GM11168 (cell line): ENCODE measurements at regions not wholly inside any gene's neighbourhood (a gene's known extent, or its start where the extent isn't known, plus 50 kb on each side); places are given as distances from the start of the nearest gene placed in this dataset.
"Not testable (repeated sequence)": the region's sequence is repeated elsewhere in the genome, so short reads cannot be mapped to it uniquely, and the experiment has no call there.

Source experiments
- in situ Hi-C: fragments of 300-500 bp; cut with MboI; formaldehyde crosslinking; loops from one replicate; pipeline ENCODE4 v1.12.0; 2022; ENCODE audit warnings: low sequenced_read_pairs; ENCODE audit not compliant: unreplicated experiment

DNA sequence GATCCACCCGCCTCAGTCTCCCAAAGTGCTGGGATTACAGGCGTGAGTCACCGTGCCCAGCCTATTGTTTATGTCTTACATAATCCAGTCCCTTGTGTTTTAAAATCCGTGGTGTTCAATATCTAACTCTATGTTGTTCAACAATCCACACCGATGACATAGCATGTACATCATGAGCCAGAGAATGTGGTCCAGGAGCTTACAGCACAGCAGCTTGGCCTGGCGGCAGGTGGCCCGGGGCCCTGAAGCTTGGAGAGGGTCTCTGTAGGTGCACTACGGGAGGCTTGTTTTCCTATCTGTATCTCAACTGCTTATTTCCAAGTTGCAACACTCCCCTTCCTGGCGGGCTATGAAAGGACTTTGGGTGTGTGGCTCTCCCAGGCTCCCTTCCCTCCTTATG lies 138.4 kb downstream of the ADSS2 start:
- in situ Hi-C loops = no loop called here

- in situ Hi-C loops = no loop called here
Measured at GRCh38 chr1:244314921-244315559, 136.7 kb downstream of the ADSS2 start.

DNA sequence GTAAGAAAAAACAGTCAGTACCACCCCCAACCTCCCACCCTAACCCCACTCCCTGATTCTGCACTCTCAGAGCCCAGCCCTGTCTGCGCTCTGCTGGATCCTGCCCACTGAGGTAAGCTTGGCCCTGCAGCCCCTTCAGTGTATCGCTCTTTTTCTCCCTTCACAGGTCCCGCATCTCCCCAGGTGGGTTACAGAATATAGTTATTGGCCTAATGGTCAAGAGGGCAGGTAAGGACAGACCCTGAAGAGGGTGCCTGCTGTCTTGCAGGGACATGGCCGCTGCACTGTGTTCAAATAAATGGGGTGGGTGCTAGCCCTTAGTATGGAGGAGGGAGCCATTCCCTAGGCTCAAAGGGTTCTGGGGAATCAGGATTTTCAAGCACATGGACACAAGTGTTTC lies 135.7 kb downstream of the ADSS2 start:
- in situ Hi-C loops = no loop called here

- in situ Hi-C loops = no loop called here
Measured at GRCh38 chr1:244316407-244316806, 135.3 kb downstream of the ADSS2 start.

DNA sequence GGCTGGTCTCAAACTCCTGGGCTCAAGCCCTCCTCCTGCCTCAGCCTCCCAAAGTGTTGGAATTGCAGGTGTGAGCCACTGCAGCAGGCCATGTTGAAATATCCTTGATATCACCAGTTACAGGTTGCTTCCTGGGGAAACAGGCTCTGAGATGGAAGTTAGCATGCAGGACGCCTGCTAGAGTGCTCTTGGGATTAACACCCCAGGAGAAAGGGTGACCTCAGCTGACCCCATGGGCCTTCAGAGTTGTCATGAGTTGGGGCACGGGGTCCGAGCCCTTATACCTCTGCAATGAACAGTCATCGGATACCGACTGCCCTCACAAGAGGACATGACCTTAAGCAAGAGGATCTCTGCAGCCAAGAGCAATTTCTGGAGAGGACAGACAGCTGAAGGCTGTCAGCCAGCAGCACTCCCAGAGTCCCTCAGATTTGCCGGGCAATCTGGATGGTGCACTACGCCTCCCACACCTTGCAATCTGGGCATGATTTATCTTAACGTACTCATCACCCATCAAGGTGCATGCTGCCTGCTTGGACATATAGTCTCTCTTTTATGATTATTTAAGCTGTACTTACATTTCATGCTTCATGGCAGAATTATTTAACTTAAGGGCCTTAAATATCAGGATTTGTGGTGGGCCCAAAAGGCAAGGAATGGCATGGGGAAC lies 134.6 kb downstream of the ADSS2 start:
- in situ Hi-C loops = no loop called here

GRCh38 chr1:244318078-244318477 lies 133.6 kb downstream of the ADSS2 start:
- in situ Hi-C loops = no loop called here

DNA sequence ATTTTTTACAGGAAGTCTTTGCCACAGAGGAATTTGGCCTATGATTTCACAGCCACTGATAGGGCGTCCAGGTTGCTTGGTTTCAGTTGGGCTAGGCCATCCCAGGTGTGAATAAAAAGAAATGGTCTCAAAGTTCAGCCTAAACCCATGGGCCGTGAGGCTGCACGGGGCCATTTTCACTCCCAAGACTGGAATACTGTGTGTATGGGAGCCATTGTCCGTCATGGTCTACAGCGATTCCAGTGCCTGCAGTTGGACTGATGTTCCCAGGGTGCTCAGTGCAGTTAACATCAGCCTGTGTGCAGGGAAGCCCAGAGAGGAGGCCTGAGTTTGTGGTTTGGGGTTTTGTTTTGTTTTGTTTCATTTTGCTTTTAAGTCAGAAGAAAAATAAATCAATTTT lies 133.2 kb downstream of the ADSS2 start:
- in situ Hi-C loops = no loop called here

DNA sequence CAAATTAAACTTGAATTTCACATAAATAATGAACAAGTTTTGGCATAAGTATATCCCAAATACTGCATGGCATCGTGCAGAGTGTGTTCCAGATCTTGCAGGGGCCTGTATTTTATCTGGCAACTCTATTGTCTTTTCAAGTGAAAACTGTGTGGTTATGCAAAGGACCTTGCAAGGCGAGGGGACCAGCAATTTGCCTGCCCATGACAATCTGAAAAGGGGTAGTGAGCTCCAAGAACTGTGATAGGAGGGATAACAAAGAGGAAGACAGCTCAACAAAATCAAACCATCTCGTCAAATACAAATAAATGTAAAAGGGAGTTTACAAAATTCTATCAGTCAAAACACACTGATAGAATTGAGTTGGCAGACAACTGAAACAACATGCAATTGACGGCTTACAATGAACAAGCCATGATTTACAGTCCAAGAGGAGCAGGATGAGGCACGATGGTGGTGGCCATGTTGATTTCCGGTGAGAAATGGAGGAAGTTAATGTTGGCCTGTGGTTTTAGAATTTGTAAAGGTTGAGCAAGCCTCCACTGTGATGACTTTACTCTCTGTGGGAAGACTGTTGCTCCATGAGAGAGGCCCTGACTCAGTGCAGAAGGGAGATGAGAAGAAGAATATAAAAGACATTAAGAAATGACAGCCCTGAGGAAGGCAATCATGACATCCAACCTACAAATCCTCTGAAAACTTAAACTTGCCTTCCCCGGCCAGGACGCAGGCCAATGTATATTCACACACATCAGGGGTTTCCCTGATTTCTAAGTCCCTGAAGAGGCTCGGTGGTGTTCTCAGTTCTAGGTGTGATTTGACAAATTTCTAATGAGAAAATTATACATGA lies 132.2 kb downstream of the ADSS2 start:
- in situ Hi-C loops = no loop called here

GRCh38 chr1:244322181-244322580 lies 129.5 kb downstream of the ADSS2 start:
- in situ Hi-C loops = no loop called here

- in situ Hi-C loops = no loop called here
Measured at GRCh38 chr1:244322791-244323521, 128.8 kb downstream of the ADSS2 start.

DNA sequence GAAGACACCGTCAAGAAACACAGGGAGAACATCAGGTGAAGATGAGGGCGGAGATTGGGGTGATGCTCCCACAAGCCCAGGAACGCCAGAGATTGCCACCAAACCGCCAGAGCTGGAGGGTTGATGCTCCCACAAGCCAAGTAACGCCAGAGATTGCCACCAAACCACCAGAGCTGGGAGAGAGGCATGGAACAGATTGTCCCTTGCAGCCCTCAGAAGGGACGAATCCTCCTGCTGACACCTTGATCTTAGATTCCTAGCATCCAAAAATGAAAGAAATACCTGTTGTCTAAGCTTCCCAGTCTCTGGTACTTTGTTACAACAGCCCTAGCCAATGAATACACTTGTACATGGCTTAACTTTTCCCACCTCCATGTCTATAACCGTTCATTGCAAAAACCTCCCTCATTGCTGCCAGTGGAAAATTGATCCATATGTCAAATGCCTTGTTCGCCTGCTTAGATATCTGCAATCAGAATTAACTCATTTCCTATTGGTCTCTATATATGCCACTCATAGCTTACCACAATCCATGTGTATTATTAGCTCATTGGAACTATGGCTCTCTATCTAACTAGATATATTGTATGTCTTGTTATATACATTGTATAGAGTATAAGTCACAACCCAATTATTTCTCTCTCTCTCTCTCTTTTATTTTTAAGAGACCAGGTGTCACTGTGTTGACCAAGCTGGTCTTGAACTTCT lies 127.4 kb downstream of the ADSS2 start:
- in situ Hi-C loops = no loop called here

- in situ Hi-C loops = no loop called here
Measured at GRCh38 chr1:244325056-244325758, 126.5 kb downstream of the ADSS2 start.

DNA sequence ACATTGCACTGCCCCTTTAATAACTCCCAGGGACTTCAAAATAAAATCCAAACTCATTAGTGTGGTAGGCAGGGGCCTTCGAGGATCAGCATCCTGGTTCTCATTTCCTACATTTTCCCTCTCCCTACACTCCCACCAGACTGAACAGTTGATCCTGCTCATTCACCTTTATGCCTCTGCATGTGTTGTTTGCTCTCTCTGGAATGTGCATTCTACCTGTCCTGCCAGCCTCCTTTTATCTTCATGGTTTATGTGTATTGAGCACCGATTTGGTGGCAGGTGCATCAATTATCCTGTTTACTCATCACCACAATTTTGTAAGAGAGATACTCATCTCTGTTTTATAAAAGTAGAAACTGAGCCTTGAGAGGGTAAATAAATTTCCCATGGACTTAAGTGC lies 125.0 kb downstream of the ADSS2 start:
- in situ Hi-C loops = no loop called here

DNA sequence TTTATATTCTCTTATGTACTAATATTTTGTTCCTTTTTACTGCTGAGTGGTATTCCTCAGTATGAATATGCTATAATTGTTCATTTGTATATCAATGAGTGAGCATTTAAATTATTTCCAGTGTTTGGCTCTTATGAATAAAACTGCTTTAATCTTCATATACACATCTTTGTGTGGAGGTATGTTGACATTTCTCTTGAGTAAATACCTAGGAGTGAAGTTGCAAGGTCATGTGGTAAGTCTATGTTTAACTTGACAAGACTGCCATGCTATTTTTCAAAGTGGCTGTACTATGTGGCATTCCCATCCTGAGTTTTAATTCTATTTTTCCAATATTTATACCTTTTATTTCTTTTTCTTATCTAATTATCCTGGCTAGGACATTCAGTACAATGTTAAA lies 124.2 kb downstream of the ADSS2 start:
- in situ Hi-C loops = no loop called here

- in situ Hi-C loops = no loop called here
Measured at GRCh38 chr1:244328476-244328875, 123.2 kb downstream of the ADSS2 start.

- in situ Hi-C loops = no loop called here
Measured at GRCh38 chr1:244329591-244330317, 122.0 kb downstream of the ADSS2 start.

- in situ Hi-C loops = no loop called here
Measured at GRCh38 chr1:244330318-244330625, 121.4 kb downstream of the ADSS2 start.

DNA sequence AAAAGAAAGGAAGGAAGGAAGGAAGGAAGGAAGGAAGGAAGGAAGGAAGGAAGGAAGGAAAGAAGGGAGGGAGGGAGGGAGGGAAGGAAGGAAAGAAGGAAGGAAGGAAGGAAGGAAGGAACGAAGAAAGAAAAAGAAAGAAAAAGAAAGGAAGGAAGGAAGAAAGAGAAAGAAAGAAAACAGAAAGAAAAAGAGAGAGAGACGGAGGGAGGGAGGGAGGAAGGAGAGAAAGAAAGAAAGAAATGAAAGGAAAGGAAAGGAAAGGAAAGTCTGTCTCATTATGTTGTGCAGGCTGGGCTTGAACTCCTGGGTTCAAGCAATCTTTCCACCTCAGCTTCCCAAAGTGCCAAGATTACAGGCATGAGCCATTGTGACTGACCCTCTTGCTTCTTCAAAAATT lies 118.9 kb downstream of the ADSS2 start:
- in situ Hi-C loops = not testable (repeated sequence)

DNA sequence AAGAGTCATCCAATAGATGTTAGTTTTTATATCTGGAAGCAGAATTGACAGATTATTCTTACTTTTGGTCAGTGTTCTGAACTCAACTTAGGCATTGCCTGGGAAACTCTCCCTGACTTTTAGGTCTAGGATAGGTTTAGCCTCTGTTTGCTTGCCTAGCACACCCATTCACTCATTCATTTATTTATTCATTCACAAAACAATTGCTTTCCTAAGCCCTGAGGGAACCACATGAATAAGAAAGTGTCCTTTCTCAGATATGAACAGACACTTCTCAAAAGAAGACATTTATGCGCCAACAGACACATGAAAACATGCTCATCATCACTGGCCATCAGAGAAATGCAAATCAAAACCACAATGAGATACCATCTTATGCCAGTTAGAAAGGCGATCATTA lies 117.4 kb downstream of the ADSS2 start:
- in situ Hi-C loops = not testable (repeated sequence)
